ENCODE measurements at regions not wholly inside any gene's neighbourhood (a gene's known extent, or its start where the extent isn't known, plus 50 kb on each side); places are given as distances from the start of the nearest gene placed in this dataset.
"Not testable (repeated sequence)": the region's sequence is repeated elsewhere in the genome, so short reads cannot be mapped to it uniquely, and the experiment has no call there.

DNA sequence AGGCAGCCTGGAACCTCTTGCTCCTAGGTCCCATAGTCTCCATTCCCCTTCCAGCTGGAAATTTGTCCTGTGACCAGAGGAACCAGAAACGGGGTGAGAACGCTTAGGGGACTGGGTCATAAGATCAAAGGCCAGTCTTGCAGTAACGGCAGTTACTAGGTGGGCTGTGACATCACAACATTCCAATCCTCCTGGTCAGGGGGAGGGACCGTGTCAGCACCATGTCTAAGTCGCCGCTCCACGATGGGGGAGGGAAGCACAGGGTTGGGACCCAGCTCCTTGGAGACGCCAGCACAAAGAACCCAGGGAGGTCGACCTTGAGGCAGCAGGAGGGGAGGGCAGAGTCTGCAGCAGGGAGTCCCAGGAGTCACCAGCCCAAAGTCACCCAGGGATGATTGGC lies 158.3 kb downstream of the GOLGA6L22 start:
- not testable (repeated sequence) for TF ChIP-seq SP1 (CRISPR knock-in tag; IDR thresholded peaks at IDR 0.05)
- TF ChIP-seq, protein P1, sequence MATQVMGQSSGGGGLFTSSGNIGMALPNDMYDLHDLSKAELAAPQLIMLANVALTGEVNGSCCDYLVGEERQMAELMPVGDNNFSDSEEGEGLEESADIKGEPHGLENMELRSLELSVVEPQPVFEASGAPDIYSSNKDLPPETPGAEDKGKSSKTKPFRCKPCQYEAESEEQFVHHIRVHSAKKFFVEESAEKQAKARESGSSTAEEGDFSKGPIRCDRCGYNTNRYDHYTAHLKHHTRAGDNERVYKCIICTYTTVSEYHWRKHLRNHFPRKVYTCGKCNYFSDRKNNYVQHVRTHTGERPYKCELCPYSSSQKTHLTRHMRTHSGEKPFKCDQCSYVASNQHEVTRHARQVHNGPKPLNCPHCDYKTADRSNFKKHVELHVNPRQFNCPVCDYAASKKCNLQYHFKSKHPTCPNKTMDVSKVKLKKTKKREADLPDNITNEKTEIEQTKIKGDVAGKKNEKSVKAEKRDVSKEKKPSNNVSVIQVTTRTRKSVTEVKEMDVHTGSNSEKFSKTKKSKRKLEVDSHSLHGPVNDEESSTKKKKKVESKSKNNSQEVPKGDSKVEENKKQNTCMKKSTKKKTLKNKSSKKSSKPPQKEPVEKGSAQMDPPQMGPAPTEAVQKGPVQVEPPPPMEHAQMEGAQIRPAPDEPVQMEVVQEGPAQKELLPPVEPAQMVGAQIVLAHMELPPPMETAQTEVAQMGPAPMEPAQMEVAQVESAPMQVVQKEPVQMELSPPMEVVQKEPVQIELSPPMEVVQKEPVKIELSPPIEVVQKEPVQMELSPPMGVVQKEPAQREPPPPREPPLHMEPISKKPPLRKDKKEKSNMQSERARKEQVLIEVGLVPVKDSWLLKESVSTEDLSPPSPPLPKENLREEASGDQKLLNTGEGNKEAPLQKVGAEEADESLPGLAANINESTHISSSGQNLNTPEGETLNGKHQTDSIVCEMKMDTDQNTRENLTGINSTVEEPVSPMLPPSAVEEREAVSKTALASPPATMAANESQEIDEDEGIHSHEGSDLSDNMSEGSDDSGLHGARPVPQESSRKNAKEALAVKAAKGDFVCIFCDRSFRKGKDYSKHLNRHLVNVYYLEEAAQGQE (IDR thresholded peaks at IDR 0.05; ENCODE audit: borderline replicate concordance) = not testable (repeated sequence)
- TF ChIP-seq, protein P1 (CRISPR knock-in tag; IDR thresholded peaks at IDR 0.05; ENCODE audit: low read depth) = not testable (repeated sequence)

Measured in K562 (cell line).